ENCODE measurements at regions not wholly inside any gene's neighbourhood (a gene's known extent, or its start where the extent isn't known, plus 50 kb on each side); places are given as distances from the start of the nearest gene placed in this dataset.

DNA sequence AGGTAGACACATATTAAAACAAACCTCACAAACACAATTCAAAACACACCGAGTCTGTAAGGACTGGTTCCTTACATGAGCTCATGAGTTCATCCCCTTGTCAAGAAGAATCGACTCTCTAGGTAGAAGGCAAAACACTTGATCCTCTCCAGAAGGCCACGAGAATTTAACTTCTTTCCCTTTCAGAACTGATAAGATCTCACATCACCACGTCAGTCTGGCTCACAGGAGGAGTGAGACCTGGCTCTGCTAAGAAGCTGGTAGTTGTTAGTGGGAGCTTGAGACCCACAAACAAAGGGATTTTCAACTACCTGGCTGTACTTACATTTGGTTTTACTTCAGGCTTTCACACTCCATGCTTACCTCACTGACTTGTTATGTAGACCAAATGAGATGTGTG lies 459.2 kb downstream of the ARHGEF28 start:
- Mint-ChIP-seq H3K27me3 (ENCODE audit: unreplicated experiment) (peaks cover 2% of the 10 kb centered on the region), H3K4me3 (ENCODE audit: unreplicated experiment) (no peak overlapping the region), H3K27ac (ENCODE audit: unreplicated experiment) (no peak overlapping the region), H3K36me3 (ENCODE audit: low read depth, unreplicated experiment) (no peaks in the 10 kb centered on the region), H3K9me3 (ENCODE audit: unreplicated experiment) (no peaks in the 10 kb centered on the region), H3K4me1 (ENCODE audit: unreplicated experiment) (peaks cover 6% of the 10 kb centered on the region)
- TF ChIP-seq, protein P1, sequence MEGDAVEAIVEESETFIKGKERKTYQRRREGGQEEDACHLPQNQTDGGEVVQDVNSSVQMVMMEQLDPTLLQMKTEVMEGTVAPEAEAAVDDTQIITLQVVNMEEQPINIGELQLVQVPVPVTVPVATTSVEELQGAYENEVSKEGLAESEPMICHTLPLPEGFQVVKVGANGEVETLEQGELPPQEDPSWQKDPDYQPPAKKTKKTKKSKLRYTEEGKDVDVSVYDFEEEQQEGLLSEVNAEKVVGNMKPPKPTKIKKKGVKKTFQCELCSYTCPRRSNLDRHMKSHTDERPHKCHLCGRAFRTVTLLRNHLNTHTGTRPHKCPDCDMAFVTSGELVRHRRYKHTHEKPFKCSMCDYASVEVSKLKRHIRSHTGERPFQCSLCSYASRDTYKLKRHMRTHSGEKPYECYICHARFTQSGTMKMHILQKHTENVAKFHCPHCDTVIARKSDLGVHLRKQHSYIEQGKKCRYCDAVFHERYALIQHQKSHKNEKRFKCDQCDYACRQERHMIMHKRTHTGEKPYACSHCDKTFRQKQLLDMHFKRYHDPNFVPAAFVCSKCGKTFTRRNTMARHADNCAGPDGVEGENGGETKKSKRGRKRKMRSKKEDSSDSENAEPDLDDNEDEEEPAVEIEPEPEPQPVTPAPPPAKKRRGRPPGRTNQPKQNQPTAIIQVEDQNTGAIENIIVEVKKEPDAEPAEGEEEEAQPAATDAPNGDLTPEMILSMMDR (IDR thresholded peaks at IDR 0.05; ENCODE audit: unreplicated experiment), result no peak
- DNase-seq (ENCODE audit: low spot score), result no peak

DNA sequence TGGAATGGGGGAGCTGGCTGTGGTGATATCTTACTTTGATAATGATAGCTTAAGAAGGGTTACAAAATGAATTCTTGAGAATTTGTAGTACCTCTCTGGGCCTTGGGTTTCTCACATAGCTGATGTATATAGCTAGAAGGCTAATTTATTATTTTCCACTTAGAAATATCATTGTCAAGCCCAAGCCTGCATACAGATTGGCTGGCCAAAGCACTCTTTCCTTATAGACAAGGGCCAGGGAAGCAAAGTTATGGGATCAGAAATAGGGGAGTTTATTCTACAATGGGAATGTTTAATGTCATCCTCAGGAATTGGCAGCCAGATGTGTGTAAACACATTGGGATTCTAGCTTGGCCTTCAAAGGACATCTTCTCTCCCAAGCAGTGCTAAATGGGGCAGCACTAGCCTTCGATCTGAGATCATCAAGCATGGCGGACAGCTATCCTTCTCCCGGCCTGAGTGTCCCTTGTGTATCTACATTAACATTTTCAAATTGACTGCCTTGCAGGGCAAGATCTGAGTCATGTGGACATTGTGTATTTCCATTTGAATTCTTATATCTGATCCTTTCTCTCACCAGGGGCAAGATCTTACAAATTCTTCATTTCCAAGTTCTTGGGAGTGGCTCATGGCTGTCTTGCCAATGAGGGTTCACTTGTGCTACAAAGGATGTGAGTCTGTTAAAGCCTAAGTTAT lies 457.2 kb downstream of the ARHGEF28 start:
- peaks cover 6% of the 10 kb centered on the region for H3K4me1 Mint-ChIP-seq (ENCODE audit: unreplicated experiment)

DNA sequence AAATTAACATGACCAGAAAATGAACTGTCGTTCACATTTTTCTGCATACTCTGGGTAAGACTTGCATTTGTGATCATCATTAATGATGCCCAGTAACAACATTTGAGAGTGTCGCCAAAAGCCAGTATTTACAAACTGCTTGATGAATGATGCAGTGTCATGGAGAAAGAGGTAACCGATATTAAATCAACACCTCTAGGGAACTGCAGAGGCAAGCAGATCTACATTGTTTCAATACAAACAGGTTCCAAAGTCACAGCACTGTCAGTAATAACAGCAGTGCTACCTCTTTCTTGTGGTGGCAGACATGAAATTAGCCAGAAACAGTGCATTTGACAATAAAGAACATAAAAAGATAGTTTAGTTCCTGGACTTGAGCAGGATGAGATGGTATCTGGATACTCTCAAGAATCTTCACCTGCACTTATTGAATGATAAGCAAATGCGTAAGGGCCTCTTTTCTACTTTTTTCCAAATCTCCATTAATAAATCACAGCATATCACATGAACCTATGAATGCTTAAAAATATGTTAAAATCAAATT lies 456.6 kb downstream of the ARHGEF28 start:
- H3K36me3 Mint-ChIP-seq (ENCODE audit: low read depth, unreplicated experiment), result no peaks in the 10 kb centered on the region

More for the DNA sequence above, 457.2 kb downstream of the ARHGEF28 start:
- Mint-ChIP-seq H3K27ac (ENCODE audit: unreplicated experiment) (no peak overlapping the region), H3K4me3 (ENCODE audit: unreplicated experiment) (no peak overlapping the region), H3K27me3 (ENCODE audit: unreplicated experiment) (peaks cover 2% of the 10 kb centered on the region), H3K9me3 (ENCODE audit: unreplicated experiment) (no peaks in the 10 kb centered on the region), H3K36me3 (ENCODE audit: low read depth, unreplicated experiment) (no peaks in the 10 kb centered on the region)
- DNase-seq (ENCODE audit: low spot score), result no peak
- TF ChIP-seq, protein P1 (IDR thresholded peaks at IDR 0.05; ENCODE audit: unreplicated experiment), result no peak

DNA sequence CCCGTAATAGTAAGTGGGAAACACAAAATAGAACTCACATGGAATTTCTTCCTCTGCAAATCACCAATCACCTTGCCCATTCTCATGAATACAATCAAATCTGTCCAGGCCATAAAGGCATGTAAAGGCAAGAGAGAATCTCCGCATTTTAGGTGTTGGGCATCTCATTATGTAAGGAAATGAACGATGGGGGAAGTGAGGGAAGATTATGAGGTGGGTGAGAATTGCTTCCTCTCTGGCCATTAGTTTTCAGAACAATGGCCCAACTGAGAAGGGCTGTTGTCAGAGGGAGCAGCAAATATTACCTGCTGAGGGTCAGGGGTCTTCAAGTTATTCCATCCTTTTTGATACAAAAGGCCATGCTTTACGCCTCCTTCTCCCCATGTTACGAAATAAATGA lies 455.1 kb downstream of the ARHGEF28 start:
- Mint-ChIP-seq H3K4me1 (ENCODE audit: unreplicated experiment) (peaks cover 16% of the 10 kb centered on the region), H3K36me3 (ENCODE audit: low read depth, unreplicated experiment) (no peaks in the 10 kb centered on the region), H3K4me3 (ENCODE audit: unreplicated experiment) (no peak overlapping the region), H3K9me3 (ENCODE audit: unreplicated experiment) (no peaks in the 10 kb centered on the region), H3K27me3 (ENCODE audit: unreplicated experiment) (peaks cover 2% of the 10 kb centered on the region), H3K27ac (ENCODE audit: unreplicated experiment) (no peak overlapping the region)
- TF ChIP-seq, protein P1 (IDR thresholded peaks at IDR 0.05; ENCODE audit: unreplicated experiment), result no peak
- DNase-seq (ENCODE audit: low spot score), result no peak

More for the DNA sequence above, 456.6 kb downstream of the ARHGEF28 start:
- H3K27me3 Mint-ChIP-seq (ENCODE audit: unreplicated experiment), result peaks cover 2% of the 10 kb centered on the region
- no peaks in the 10 kb centered on the region for H3K9me3 Mint-ChIP-seq (ENCODE audit: unreplicated experiment)
- H3K4me3 Mint-ChIP-seq (ENCODE audit: unreplicated experiment), result no peak overlapping the region
- peaks cover 6% of the 10 kb centered on the region for H3K4me1 Mint-ChIP-seq (ENCODE audit: unreplicated experiment)
- no peak for DNase-seq (ENCODE audit: low spot score)
- H3K27ac Mint-ChIP-seq (ENCODE audit: unreplicated experiment), result no peak overlapping the region
- TF ChIP-seq, protein P1 (IDR thresholded peaks at IDR 0.05; ENCODE audit: unreplicated experiment), result no peak

DNA sequence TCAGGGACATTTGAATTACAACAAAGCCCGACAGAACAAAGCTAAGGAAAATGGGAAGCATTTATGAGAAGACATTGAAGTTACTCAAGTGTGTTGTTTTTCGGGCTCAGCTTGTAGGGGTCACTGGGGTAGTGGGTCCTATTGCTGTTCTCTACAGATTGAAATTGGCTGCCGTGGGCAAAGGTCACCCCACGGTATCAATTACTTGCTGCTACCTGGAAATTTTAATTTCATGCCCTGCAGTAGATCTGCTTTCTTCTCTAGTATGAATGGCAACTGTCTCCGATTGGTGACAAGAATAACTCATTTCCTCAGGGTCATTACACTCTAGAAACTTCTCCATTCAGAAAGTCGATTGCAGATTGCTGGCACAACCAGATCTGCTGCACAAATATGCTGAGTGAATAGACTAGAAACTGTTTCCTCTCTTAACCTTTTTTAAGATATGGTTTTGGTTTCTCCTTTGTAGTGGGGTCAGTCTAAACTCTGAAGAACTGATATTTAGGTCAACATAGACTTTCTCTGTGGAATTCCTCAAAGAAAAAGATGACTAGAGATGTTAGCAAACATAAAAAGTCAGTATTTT lies 454.1 kb downstream of the ARHGEF28 start:
- H3K4me3 Mint-ChIP-seq (ENCODE audit: unreplicated experiment), result no peak overlapping the region
- no peaks in the 10 kb centered on the region for H3K36me3 Mint-ChIP-seq (ENCODE audit: low read depth, unreplicated experiment)
- H3K4me1 Mint-ChIP-seq (ENCODE audit: unreplicated experiment), result peaks cover 26% of the 10 kb centered on the region
- H3K27ac Mint-ChIP-seq (ENCODE audit: unreplicated experiment), result no peak overlapping the region
- DNase-seq (ENCODE audit: low spot score), result no peak
- H3K27me3 Mint-ChIP-seq (ENCODE audit: unreplicated experiment), result peaks cover under 1% of the 10 kb centered on the region
- H3K9me3 Mint-ChIP-seq (ENCODE audit: unreplicated experiment), result no peaks in the 10 kb centered on the region
- TF ChIP-seq, protein P1 (IDR thresholded peaks at IDR 0.05; ENCODE audit: unreplicated experiment), result no peak

Data from endothelial cell (in vitro differentiated cells).